ENCODE measurements at regions not wholly inside any gene's neighbourhood (a gene's known extent, or its start where the extent isn't known, plus 50 kb on each side); places are given as distances from the start of the nearest gene placed in this dataset.

DNA sequence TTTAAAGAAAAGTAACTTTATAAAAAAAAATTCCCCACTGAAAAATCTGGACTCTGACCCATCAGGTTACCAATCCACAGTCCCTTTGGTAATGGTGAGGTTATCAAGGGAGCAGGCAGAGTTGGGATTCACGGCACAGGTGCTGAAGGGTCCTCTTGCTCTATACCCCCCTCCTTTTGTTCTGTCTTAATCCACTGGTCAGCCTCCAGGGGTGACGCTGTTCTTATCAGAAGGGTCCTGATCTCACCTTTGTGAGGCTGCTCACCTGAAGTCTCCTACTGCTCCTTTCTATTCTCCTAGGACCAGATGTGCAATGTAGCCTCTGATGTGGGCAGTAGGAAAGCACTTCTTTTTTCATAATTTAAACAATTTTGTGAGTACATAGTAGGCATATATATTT, 80.6 kb upstream of the E2F8 start:
- no peak for DNase-seq

DNA sequence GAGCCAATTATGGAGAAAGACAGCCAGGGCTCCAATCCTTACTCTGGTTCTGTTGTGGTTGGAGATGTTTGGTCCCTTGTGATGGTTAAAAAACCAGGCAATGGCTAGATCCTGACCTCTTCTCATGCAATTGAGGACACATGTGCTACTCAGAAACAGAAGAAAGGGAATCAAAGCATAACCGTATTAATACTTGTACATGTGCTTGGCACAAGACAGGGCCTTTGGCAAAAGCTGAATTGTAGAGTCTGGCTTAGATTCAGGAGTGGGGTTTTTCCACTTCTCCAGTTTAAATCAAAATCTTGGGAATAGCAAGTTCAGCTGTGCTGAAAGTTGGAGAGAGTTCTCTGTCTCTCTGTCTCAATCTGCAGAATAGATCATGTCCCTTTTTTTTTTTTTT, 80.1 kb upstream of the E2F8 start:
- DNase-seq = no peak

DNA sequence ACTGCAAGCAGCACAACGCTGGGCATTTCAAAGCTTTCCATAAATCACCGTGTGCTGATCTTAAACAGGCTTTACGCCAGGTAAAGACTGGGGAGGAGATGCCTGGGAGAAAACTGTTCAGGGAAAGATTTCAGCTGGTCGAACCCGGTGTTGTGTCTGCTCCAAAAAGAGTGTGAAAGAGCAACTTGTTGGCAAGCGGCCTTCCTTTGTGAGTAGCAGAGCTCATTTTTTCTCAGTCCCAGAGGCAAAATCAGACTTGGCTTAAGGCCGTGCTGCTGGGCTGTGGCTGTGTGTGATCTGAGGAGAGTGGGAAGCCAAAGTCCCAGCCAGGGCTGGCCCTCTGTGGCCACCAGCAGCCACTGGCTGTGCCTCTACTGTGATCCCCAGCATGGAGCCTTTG, 75.7 kb upstream of the E2F8 start:
- no peak for DNase-seq

DNA sequence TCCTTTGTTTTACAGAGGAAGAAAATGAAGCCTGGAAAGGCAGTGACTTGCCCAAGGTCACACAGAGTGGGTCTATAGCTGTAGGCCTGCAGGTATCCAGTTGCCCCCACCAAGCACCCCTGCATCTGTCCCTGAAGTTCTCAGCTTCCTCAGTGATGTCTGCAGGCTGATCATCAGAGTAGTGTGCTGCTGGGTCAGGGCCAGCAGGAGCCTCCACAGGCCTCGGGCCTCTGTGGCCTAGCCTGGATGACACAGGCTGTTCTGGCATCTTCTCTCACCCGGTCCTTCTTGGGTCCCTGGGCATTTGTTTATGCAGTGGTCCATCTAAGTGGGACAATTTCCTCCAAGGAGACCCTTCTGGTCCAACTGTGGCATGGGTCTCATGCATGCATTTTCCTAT, 74.8 kb upstream of the E2F8 start:
- no peak for DNase-seq

DNA sequence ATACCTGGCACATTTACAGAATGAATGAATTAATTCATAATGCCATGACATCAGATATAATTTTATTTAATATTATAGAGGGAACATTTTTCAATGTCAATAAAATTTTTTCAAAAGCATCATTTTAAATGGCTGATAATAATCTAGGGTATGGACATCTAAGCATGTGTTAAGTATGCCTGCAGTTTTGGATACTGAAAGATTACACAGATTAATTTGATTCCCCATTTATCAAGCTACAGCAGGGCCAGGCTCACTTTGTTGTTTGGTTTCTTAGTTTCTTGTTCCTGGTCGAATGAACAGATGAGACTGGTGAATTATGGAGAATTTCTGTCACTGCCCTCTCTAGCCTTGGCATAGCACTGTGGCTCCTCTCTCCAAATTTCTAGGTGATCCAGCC, 72.4 kb upstream of the E2F8 start:
- no peak for DNase-seq

DNA sequence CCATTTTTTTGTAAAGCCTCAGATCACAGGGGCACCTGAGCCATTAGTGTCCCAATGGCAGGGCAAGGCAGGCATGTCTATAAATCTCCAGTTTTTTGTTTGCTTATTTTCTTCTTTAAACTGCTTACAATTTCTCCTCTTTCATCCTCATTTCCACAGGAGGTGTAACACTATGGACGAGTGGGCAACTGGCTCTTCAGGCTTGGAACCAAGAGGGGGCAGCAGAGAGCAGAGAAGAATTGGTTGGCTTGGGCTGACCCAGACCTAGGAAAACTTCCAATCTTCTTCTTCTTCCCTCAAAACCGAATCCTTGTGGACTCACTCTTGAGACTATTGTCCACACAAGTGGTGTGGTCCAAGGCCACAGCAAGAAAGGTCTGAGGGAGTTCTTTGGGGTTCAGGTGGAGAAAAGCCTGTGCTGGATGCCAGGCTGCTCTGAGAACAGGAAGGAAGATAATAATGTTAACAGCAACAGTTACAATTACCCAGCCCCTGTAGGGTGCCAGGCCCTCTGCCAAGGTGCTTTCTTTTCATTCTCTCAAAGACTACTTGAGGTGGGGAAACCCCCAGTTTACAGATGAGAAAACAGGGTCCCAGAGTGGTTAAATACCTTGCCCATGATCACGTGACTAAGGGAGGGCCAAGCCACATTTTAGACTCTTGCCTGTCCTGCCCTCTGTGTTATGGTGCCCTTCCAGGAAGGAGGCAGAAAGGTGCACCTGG, 70.7 kb upstream of the E2F8 start:
- peak; percentile 16 for DNase-seq

DNA sequence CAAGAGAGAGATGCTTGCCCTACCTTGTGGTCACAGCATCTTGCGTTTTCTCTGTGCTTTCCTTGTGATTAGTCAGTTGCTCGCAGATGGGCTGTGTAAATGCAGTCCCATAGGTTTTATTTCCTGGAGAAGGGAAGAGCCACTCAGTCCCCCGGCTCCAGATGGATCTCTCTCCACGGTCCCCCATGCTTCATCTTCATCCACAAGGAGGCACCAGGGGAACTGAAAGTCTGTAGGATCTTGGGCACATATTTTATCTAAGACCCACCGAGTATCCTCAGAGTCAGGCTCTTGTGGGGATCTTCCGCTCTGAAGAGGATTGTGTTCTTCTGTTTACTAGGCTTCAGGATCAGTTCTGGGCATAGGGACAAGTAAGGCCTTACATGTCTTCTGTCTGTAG, 66.8 kb upstream of the E2F8 start:
- no peak for DNase-seq

DNA sequence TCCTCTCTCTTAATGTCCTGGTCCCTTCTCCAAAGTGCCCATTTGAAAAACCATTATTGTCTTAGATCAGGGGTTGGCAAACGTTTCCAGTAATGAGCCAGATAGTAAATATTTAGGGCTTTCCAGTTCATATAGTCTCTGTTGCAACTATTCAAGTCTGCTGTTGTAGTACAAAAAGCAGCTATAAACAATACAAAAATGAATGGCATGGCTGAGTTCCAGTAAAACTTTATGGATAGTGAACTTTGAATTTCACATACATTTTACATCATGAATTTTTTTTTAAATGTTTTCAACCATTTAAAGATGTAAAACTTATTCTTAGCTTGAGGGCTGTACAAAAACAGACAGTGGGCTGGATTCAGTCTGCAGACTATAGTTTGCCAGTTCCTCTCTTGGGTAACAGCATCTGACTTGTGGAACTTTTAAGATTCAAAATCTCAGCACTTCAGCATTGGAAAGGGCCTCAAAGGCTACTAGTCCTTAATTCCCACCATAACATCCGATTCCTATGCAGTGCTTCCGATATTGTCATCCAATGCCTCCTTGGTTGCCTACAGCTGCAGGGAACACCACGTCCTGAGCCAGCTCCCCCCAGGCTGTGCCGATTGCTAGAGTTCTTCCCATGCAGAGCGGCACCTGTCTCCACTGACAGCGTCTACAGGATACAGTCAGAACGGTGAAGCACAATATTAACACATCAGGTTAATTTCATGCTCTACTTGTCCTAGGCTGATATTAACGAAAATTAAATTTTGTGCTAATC, 65.6 kb upstream of the E2F8 start:
- no peak for DNase-seq

DNA sequence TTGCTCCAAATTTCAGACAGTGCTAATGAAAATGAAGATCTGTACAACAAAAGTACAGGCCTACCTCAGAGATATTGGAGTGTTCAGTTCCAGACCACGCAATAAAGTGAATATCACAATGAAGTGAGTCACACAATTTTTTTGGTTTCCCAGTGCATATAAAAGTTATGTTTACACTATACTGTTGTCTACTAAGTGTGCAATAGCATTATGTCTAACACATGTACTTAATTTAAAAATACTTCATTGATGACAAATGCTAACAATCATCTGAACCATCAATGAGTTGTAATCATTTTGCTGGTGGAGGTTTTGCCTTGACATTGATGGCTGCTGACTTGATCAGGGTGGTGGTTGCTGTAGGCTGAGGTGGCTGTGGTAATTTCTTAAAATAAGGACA, 60.6 kb upstream of the E2F8 start:
- DNase-seq = no peak

DNA sequence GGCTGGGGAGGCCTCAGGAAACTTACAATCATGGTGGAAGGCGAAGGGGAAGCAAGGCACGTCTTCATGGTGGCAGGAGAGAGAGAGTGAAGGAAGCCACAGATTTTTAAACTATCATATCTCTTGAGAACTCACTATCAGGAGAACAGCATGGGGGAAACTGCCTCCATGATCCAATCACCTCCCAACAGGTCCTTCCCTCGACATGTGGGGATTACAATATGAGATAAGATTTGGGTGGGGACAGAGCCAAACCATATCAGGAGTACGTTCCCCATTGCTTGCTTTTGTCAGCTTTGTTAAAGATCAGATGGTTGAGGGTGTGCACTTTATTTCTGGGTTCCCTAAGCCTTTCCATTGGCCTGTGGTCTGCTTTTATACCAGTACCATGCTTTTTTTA, 53.7 kb upstream of the E2F8 start:
- no peak for DNase-seq

DNA sequence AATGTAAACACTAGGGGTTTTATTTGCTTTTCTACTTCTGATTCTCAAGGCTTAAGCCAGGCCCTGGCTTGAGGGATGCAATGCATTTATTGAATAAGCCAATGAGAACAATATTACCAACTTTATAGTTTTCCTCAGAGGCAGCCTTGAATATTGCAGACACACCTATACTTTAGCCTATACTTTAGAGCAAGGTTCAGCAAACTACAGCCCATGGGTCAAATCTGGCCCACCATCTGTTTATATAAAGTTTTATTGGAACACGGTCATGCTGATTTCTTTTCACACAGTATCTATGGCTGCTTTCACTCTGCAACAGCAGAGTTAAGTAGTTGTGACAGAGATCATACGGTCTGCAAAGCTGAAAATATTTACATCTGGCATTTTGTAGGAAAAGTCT, 50.3 kb upstream of the E2F8 start:
- no peak for DNase-seq

All from CD4-positive, alpha-beta T cell treated with Interleukin-17A for 4 hours (primary cell).